K562 (cell line): ENCODE measurements at regions not wholly inside any gene's neighbourhood (a gene's known extent, or its start where the extent isn't known, plus 50 kb on each side); places are given as distances from the start of the nearest gene placed in this dataset.

Experiments used
- ATAC-seq: fragments of 200-7000 bp; cut with Tn5 transposase; 3 replicates; pipeline ENCODE4 v1.9.1; 2020; ENCODE audit warnings: moderate library complexity
- BruUV-seq: library from RNA; stranded (reverse); fragments of 400-500 nt; replicated peaks from 2 replicates; lab custom pipeline; 2021; lab: Mats Ljungman, UMichigan
- CTCF ChIA-PET: fragments of 300-600 bp; formaldehyde crosslinking; extraction: SDS; loops from one replicate; lab custom pipeline; 2021; ENCODE audit warnings: low intra/inter-chr PET ratio; lab: Yijun Ruan, JAX
- POLR2A ChIA-PET: fragments of 300-600, 350-650 bp; sonication (Branson Sonifier 250); formaldehyde crosslinking; extraction: SDS; loops from one replicate; lab custom pipeline; 2021; ENCODE audit warnings: antibody characterized with exemption, inconsistent platforms; lab: Yijun Ruan, JAX
- DNase-seq, 4 experiments: peaks; one replicate each; pipeline versions ENCODE4 v3.0.0 to v3.0.0-alpha.2; 2011 to 2018; ENCODE audit warnings: low spot score in 3 of 4, mixed read lengths in 3 of 4; ENCODE audit errors: extremely low read depth in 1 of 4
- FAIRE-seq: peaks from 2 replicates; lab custom pipeline; 2011; peaks lifted over from hg19 to GRCh38; lab: Jason Lieb, UNC
- H2AFZ ChIP-seq: 2 replicates; pipeline ENCODE4 v1.6.0; 2011; ENCODE audit warnings: low read depth, low read length, control low read depth, inconsistent platforms
- H3K27ac ChIP-seq: fragments of 200-600 bp; 3 replicates; pipeline ENCODE4 v1.8.0; 2011; ENCODE audit warnings: low read depth, mild to moderate bottlenecking, control low read depth, inconsistent platforms, low read length, moderate library complexity, mixed read lengths; ENCODE audit errors: extremely low read depth
- H3K27me3 ChIP-seq, 2 experiments: fragments of 300-600 bp in 1 of 2; 2 replicates in 1 of 2; 3 replicates in 1 of 2; pipeline versions ENCODE4 v1.6.0 to v1.8.0; 2011; ENCODE audit warnings: inconsistent platforms in 2 of 2, low read length in 2 of 2, mild to moderate bottlenecking in 1 of 2, mixed read lengths in 1 of 2, moderate library complexity in 1 of 2; ENCODE audit not compliant: control insufficient read depth in 2 of 2, insufficient read depth in 2 of 2
- H3K36me3 ChIP-seq: fragments of 300-600 bp; 3 replicates; pipeline ENCODE4 v1.8.0; 2011; ENCODE audit warnings: mild to moderate bottlenecking, low read length, inconsistent platforms; ENCODE audit not compliant: control insufficient read depth, insufficient read depth
- H3K4me1 ChIP-seq, 2 experiments: fragments of 200-600 bp in 1 of 2; replicated peaks in 1 of 2; 2 replicates in 1 of 2; 3 replicates in 1 of 2; pipeline versions ENCODE4 v1.5.1 to v1.8.0; 2011; ENCODE audit warnings: inconsistent platforms in 2 of 2, low read length in 2 of 2, mild to moderate bottlenecking in 1 of 2, mixed read lengths in 1 of 2, moderate library complexity in 1 of 2; ENCODE audit not compliant: control insufficient read depth in 2 of 2, insufficient read depth in 2 of 2
- H3K4me2 ChIP-seq: 2 replicates; pipeline ENCODE4 v1.6.1; 2011; ENCODE audit warnings: low read length, control low read depth, inconsistent platforms, mixed read lengths; ENCODE audit not compliant: insufficient read depth
- H3K4me3 ChIP-seq: fragments of 200-600 bp; sonication (generic), shearing (Covaris generic); 2 replicates; pipeline ENCODE4 v1.5.1; 2016; ENCODE audit warnings: control low read depth, inconsistent platforms
- H3K79me2 ChIP-seq: fragments of 200-600 bp; 3 replicates; pipeline ENCODE4 v1.8.0; 2011; ENCODE audit warnings: low read length, inconsistent platforms; ENCODE audit not compliant: control insufficient read depth, insufficient read depth
- H3K9ac ChIP-seq, 2 experiments: 2 replicates each; pipeline versions ENCODE4 v1.6.0 to v1.6.1; 2011; ENCODE audit warnings: low read depth in 2 of 2, low read length in 2 of 2, control low read depth in 1 of 2, inconsistent platforms in 1 of 2, mild to moderate bottlenecking in 1 of 2, mixed read lengths in 1 of 2; ENCODE audit not compliant: insufficient read depth in 1 of 2
- H3K9me1 ChIP-seq: one replicate; pipeline ENCODE4 v1.6.0; 2011; ENCODE audit warnings: inconsistent platforms, mild to moderate bottlenecking, low read length, moderate library complexity; ENCODE audit not compliant: control insufficient read depth, insufficient read depth
- H3K9me3 ChIP-seq: replicated peaks from 2 replicates; pipeline ENCODE4 v1.5.1; 2011; ENCODE audit warnings: low read depth, low read length, inconsistent platforms; ENCODE audit not compliant: control insufficient read depth, insufficient read depth
- H4K20me1 ChIP-seq: replicated peaks from 2 replicates; pipeline ENCODE4 v1.6.1; 2011; ENCODE audit warnings: low read length, inconsistent platforms, mixed read lengths; ENCODE audit not compliant: control insufficient read depth, insufficient read depth
- ELF4 ChIP-seq: fragments of 450-650 bp; formaldehyde crosslinking; IDR thresholded peaks from 2 replicates; pipeline ENCODE4 v1.4.0; 2022; ENCODE audit warnings: missing genetic modification characterization
- FOXJ2 ChIP-seq: fragments of 200-800 bp; sonication (Bioruptor generic); IDR thresholded peaks from 2 replicates; pipeline ENCODE4 v1.6.1; 2016; ENCODE audit warnings: missing genetic modification characterization, missing compliant biosample characterization
- ILF3 ChIP-seq: fragments of 450-650 bp; IDR thresholded peaks from 2 replicates; pipeline ENCODE4 v1.6.1; 2018; ENCODE audit warnings: antibody characterized with exemption, mild to moderate bottlenecking, moderate library complexity, borderline replicate concordance
- PYGO2 ChIP-seq: fragments of 450-650 bp; IDR thresholded peaks from 2 replicates; pipeline ENCODE4 v1.6.1; 2016; ENCODE audit warnings: mild to moderate bottlenecking, missing genetic modification characterization, moderate library complexity, missing compliant biosample characterization
- SNIP1 ChIP-seq: fragments of 450-650 bp; IDR thresholded peaks from 2 replicates; pipeline ENCODE4 v1.7.1; 2017; ENCODE audit warnings: low read depth, mild to moderate bottlenecking
- ZNF184 ChIP-seq: sonication (generic); formaldehyde crosslinking; IDR thresholded peaks from 2 replicates; pipeline ENCODE4 v1.5.0; 2020; ENCODE audit warnings: missing genetic modification reagents
- WGBS: fragments of 100-300 bp; shearing (Covaris generic); methylation state at CpG from one replicate; pipeline ENCODE4 v1.1.6; 2016; ENCODE audit warnings: low coverage, mixed read lengths; ENCODE audit not compliant: insufficient coverage; ENCODE audit errors: missing lambda C conversion rate; 5-methylcytosine and 5-hydroxymethylcytosine counted together
- in situ Hi-C: fragments of 300-500 bp; cut with MboI; formaldehyde crosslinking; loops from 4 replicates; pipeline ENCODE4 v1.15.0; 2018; ENCODE audit warnings: inconsistent platforms, mixed read lengths
- intact Hi-C: fragments of 100-400 bp; cut with micrococcal nuclease; formaldehyde crosslinking; loops from 2 replicates; pipeline ENCODE4 v1.14.2; 2022
- TF ChIP-seq, protein P1 (sequence below): fragments of 450-650 bp; IDR thresholded peaks from 2 replicates; pipeline ENCODE4 v1.6.1; 2018; ENCODE audit not compliant: partially characterized antibody
- TF ChIP-seq, protein P2 (sequence below), 3 experiments: fragments of 200-800 bp in 1 of 3; fragments of 250-450 bp in 1 of 3; fragments of 450-650 bp in 1 of 3; sonication (Bioruptor Pico) in 1 of 3; sonication (Bioruptor generic) in 1 of 3; formaldehyde crosslinking in 1 of 3; IDR thresholded peaks; 2 replicates each; pipeline versions ENCODE4 v1.6.1 to v1.8.0; 2016 to 2022; ENCODE audit warnings: mild to moderate bottlenecking in 2 of 3, missing genetic modification characterization in 2 of 3, missing compliant biosample characterization in 1 of 3, moderate library complexity in 1 of 3
- TF ChIP-seq, protein P3 (sequence below): sonication (generic); formaldehyde crosslinking; IDR thresholded peaks from 2 replicates; pipeline ENCODE4 v1.8.0; 2022; ENCODE audit warnings: mild to moderate bottlenecking, missing genetic modification reagents
- TF ChIP-seq, protein P4 (sequence below): fragments of 450-650 bp; IDR thresholded peaks from 2 replicates; pipeline ENCODE4 v1.6.1; 2016; ENCODE audit warnings: antibody characterized with exemption
- TF ChIP-seq, protein P5 (sequence below): IDR thresholded peaks from 2 replicates; pipeline ENCODE4 v1.6.1; 2011; ENCODE audit warnings: borderline replicate concordance, low read depth, mild to moderate bottlenecking, moderate library complexity, low read length; ENCODE audit not compliant: insufficient read depth, poor library complexity, severe bottlenecking

DNA sequence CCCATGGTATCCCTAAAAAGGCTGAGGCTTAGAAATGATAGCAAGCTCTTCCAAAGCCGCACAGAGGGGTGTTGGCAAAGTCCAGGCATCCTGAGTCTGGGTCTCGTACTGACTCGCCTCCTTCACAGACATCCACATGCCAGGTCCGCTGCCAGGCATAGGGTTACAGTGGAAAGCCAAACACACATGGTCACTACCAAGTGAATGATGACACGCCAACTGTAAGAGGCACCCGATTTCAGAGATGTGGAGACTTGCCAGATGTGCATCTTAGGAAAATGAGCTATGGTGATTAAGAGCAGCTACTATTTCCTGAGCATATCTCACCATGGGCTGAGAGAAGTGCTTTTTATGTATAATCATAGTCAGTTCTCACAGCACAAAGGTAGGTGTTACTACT lies 314.9 kb downstream of the MIAT start:
- ATAC-seq (no peak), FAIRE-seq (no peak)
- H3K79me2 ChIP-seq: no peaks in the 10 kb centered on the region
- no peak for TF ChIP-seq ZNF184 (CRISPR knock-in tag)
- TF ChIP-seq, protein P1, sequence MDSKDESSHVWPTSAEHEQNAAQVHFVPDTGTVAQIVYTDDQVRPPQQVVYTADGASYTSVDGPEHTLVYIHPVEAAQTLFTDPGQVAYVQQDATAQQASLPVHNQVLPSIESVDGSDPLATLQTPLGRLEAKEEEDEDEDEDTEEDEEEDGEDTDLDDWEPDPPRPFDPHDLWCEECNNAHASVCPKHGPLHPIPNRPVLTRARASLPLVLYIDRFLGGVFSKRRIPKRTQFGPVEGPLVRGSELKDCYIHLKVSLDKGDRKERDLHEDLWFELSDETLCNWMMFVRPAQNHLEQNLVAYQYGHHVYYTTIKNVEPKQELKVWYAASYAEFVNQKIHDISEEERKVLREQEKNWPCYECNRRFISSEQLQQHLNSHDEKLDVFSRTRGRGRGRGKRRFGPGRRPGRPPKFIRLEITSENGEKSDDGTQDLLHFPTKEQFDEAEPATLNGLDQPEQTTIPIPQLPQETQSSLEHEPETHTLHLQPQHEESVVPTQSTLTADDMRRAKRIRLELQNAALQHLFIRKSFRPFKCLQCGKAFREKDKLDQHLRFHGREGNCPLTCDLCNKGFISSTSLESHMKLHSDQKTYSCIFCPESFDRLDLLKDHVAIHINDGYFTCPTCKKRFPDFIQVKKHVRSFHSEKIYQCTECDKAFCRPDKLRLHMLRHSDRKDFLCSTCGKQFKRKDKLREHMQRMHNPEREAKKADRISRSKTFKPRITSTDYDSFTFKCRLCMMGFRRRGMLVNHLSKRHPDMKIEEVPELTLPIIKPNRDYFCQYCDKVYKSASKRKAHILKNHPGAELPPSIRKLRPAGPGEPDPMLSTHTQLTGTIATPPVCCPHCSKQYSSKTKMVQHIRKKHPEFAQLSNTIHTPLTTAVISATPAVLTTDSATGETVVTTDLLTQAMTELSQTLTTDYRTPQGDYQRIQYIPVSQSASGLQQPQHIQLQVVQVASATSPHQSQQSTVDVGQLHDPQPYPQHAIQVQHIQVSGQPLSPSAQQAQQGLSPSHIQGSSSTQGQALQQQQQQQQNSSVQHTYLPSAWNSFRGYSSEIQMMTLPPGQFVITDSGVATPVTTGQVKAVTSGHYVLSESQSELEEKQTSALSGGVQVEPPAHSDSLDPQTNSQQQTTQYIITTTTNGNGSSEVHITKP: no peak
- no peak for TF ChIP-seq ELF4 (CRISPR knock-in tag)
- TF ChIP-seq ILF3: no peak
- TF ChIP-seq, protein P2, sequence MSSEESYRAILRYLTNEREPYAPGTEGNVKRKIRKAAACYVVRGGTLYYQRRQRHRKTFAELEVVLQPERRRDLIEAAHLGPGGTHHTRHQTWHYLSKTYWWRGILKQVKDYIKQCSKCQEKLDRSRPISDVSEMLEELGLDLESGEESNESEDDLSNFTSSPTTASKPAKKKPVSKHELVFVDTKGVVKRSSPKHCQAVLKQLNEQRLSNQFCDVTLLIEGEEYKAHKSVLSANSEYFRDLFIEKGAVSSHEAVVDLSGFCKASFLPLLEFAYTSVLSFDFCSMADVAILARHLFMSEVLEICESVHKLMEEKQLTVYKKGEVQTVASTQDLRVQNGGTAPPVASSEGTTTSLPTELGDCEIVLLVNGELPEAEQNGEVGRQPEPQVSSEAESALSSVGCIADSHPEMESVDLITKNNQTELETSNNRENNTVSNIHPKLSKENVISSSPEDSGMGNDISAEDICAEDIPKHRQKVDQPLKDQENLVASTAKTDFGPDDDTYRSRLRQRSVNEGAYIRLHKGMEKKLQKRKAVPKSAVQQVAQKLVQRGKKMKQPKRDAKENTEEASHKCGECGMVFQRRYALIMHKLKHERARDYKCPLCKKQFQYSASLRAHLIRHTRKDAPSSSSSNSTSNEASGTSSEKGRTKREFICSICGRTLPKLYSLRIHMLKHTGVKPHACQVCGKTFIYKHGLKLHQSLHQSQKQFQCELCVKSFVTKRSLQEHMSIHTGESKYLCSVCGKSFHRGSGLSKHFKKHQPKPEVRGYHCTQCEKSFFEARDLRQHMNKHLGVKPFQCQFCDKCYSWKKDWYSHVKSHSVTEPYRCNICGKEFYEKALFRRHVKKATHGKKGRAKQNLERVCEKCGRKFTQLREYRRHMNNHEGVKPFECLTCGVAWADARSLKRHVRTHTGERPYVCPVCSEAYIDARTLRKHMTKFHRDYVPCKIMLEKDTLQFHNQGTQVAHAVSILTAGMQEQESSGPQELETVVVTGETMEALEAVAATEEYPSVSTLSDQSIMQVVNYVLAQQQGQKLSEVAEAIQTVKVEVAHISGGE (CRISPR knock-in tag; IDR thresholded peaks at IDR 0.05): no peak
- TF ChIP-seq PYGO2 (tag): no peak
- TF ChIP-seq, protein P3, sequence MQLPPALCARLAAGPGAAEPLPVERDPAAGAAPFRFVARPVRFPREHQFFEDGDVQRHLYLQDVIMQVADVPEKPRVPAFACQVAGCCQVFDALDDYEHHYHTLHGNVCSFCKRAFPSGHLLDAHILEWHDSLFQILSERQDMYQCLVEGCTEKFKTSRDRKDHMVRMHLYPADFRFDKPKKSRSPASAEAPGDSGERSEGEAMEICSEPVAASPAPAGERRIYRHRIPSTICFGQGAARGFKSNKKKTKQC (CRISPR knock-in tag): no peak
- TF ChIP-seq, protein P4, sequence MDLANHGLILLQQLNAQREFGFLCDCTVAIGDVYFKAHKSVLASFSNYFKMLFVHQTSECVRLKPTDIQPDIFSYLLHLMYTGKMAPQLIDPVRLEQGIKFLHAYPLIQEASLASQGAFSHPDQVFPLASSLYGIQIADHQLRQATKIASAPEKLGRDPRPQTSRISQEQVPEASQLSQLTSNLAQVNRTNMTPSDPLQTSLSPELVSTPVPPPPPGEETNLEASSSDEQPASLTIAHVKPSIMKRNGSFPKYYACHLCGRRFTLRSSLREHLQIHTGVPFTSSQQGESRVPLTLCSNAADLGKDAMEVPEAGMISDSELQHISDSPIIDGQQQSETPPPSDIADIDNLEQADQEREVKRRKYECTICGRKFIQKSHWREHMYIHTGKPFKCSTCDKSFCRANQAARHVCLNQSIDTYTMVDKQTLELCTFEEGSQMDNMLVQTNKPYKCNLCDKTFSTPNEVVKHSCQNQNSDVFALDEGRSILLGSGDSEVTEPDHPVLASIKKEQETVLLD: no peak
- TF ChIP-seq FOXJ2 (tag): no peak
- TF ChIP-seq SNIP1: no peak
- TF ChIP-seq, protein P5, sequence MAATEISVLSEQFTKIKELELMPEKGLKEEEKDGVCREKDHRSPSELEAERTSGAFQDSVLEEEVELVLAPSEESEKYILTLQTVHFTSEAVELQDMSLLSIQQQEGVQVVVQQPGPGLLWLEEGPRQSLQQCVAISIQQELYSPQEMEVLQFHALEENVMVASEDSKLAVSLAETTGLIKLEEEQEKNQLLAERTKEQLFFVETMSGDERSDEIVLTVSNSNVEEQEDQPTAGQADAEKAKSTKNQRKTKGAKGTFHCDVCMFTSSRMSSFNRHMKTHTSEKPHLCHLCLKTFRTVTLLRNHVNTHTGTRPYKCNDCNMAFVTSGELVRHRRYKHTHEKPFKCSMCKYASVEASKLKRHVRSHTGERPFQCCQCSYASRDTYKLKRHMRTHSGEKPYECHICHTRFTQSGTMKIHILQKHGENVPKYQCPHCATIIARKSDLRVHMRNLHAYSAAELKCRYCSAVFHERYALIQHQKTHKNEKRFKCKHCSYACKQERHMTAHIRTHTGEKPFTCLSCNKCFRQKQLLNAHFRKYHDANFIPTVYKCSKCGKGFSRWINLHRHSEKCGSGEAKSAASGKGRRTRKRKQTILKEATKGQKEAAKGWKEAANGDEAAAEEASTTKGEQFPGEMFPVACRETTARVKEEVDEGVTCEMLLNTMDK: no peak

More for the DNA sequence above, 314.9 kb downstream of the MIAT start:
- no peaks in the 10 kb centered on the region for H4K20me1 ChIP-seq
- H3K9me1 ChIP-seq: no peaks in the 10 kb centered on the region
- no peak overlapping the region for H3K4me3 ChIP-seq
- no peak overlapping the region for H2AFZ ChIP-seq
- in situ Hi-C loops: no loop called here
- no peaks in the 10 kb centered on the region for H3K27me3 ChIP-seq
- no peak overlapping the region for H3K4me2 ChIP-seq
- no peaks in the 10 kb centered on the region for H3K4me1 ChIP-seq
- no peak for DNase-seq
- ChIA-PET POLR2A (no interaction called here), CTCF (no interaction called here)
- H3K27ac ChIP-seq: no peak overlapping the region
- no peaks in the 10 kb centered on the region for H3K9me3 ChIP-seq
- no peaks in the 10 kb centered on the region for H3K36me3 ChIP-seq
- intact Hi-C loops: no loop called here
- H3K9ac ChIP-seq: no peak overlapping the region
- WGBS: 0% methylated on average over 6 of the region's 6 CpGs
- no TSS peak for BruUV-seq
